ENCODE measurements at regions not wholly inside any gene's neighbourhood (a gene's known extent, or its start where the extent isn't known, plus 50 kb on each side); places are given as distances from the start of the nearest gene placed in this dataset.

- DNase-seq = no peak
These were observed 49.9 kb upstream of the CASK start for GRCh38 chrX:41973208-41973607.
